ENCODE measurements at regions not wholly inside any gene's neighbourhood (a gene's known extent, or its start where the extent isn't known, plus 50 kb on each side); places are given as distances from the start of the nearest gene placed in this dataset.
"Not testable (repeated sequence)": the region's sequence is repeated elsewhere in the genome, so short reads cannot be mapped to it uniquely, and the experiment has no call there.

DNA sequence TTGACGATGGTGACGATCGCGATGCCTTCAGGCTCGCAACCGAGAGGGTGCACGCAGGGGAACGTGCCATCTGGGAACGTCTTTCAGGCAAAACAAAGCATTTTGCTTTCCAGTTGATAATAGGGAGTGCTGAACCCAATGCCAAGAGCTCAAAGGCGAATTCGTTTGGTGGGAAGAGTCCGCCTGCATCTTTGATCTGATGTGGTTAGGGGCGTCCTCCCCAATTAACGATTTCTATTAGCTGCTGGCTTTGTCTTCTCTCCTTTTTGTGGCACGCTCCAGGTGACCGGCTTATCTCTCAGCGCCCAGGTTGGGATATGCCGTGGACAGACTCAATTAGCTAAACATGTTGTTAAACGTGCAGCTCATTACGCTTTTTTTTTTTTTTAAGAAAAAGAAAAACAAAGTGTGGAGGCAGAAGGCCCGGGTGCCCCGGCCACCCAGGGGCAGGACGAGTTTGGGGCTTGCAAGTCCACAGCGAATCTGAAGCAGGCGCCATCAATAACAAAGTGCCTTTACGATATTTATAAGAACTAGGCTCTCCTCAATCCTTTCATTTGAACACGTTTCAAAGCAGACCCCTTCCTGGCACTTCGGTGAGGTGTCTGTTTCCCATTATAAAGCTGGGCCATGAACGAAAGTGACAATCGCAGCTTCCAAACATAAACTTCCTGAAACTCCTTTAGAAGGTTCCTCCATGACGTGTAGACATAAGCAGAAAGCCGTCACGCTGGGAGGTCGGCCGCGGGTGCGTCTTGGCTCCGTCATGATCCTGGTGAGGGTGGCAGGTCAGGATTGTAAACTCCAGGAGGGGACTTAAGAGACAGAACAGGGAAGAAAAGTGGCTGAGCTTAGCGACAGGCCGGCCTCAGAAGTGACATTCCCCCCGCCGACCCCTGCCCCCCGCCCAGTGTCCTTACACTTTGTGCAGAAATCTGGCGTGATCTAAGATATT, 155.3 kb downstream of the LAT start:
- DNase-seq; H3K27ac Mint-ChIP-seq; ATAC-seq; H3K27me3 Mint-ChIP-seq; H3K4me3 Mint-ChIP-seq; H3K9me3 Mint-ChIP-seq; H3K36me3 Mint-ChIP-seq (ENCODE audit: low read depth); H3K4me1 Mint-ChIP-seq: not testable (repeated sequence)

DNA sequence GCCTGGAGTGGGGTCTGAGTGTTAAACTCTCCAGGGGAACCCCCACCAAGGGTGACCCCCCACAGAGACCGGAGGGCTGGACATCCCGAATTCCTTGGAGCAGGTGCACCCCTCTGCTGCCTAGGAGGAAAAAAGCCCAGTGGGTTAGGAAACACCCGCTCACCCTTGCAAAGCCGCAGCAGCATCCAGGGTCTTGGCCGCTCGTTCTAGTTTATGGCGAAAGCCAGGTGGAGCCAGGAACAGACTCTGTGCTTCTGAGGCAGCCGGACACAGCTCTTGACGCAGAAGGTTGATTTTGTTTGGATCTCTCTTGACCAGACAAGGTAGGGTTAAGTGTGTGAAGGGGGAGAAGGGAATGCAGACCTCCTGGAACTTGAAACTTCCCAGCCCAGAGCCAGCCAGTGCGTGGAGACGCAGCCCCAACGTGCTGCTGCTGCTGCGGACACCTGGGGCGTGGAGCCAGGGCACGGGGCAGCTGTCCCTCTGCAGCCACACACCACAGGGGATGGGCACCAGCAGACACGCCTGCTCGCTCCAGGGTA, 154.5 kb downstream of the LAT start:
- DNase-seq (no peak), ATAC-seq (no peak)
- H3K4me1 Mint-ChIP-seq, result peaks cover under 1% of the 10 kb centered on the region
- H3K4me3 Mint-ChIP-seq, result no peak overlapping the region
- H3K36me3 Mint-ChIP-seq (ENCODE audit: low read depth), result peaks cover 6% of the 10 kb centered on the region
- no peaks in the 10 kb centered on the region for H3K9me3 Mint-ChIP-seq
- H3K27ac Mint-ChIP-seq, result no peak overlapping the region
- H3K27me3 Mint-ChIP-seq, result no peaks in the 10 kb centered on the region

- H3K4me1 Mint-ChIP-seq; H3K36me3 Mint-ChIP-seq (ENCODE audit: low read depth); H3K27me3 Mint-ChIP-seq; ATAC-seq; H3K27ac Mint-ChIP-seq; H3K4me3 Mint-ChIP-seq; H3K9me3 Mint-ChIP-seq; DNase-seq: not testable (repeated sequence)
These were observed 153.8 kb downstream of the LAT start for GRCh38 chr16:29138698-29139097.

- not testable (repeated sequence) for H3K27ac Mint-ChIP-seq; H3K4me3 Mint-ChIP-seq; H3K27me3 Mint-ChIP-seq; H3K36me3 Mint-ChIP-seq (ENCODE audit: low read depth); H3K4me1 Mint-ChIP-seq; DNase-seq; H3K9me3 Mint-ChIP-seq; ATAC-seq
These were observed 153.2 kb downstream of the LAT start for GRCh38 chr16:29137894-29138662.

DNA sequence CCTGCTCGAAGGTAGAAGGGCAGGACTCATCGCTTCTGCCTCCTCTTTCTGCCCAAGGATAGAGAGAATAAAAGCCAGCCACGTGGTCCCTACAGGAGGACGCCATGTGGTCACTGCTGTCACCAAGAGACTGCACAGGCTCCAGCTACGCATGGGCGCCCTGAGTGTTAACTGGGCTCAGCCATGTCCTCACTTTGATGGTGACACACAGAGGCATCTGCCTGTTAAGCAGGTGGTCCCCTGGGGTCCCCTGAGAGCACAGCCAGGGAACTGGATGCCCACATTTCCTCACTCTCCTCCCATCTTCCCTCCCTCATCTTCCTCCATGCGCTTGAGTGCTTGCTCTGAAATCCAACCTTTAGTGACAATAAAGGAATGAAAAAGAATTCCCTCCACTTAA, 152.6 kb downstream of the LAT start:
- ATAC-seq; DNase-seq; H3K4me3 Mint-ChIP-seq; H3K4me1 Mint-ChIP-seq; H3K27ac Mint-ChIP-seq; H3K36me3 Mint-ChIP-seq (ENCODE audit: low read depth); H3K9me3 Mint-ChIP-seq; H3K27me3 Mint-ChIP-seq: not testable (repeated sequence)

GRCh38 chr16:29136916-29137315, 152.1 kb downstream of the LAT start:
- H3K9me3 Mint-ChIP-seq; H3K27ac Mint-ChIP-seq; H3K27me3 Mint-ChIP-seq; ATAC-seq; H3K4me1 Mint-ChIP-seq; H3K4me3 Mint-ChIP-seq; H3K36me3 Mint-ChIP-seq (ENCODE audit: low read depth); DNase-seq: not testable (repeated sequence)

- not testable (repeated sequence) for H3K27me3 Mint-ChIP-seq; H3K4me3 Mint-ChIP-seq; H3K36me3 Mint-ChIP-seq (ENCODE audit: low read depth); H3K9me3 Mint-ChIP-seq; H3K4me1 Mint-ChIP-seq; DNase-seq; H3K27ac Mint-ChIP-seq; ATAC-seq
These were observed 151.3 kb downstream of the LAT start for GRCh38 chr16:29136046-29136696.

GRCh38 chr16:29135098-29135497, 150.2 kb downstream of the LAT start:
- not testable (repeated sequence) for H3K4me3 Mint-ChIP-seq; ATAC-seq; H3K27me3 Mint-ChIP-seq; DNase-seq; H3K9me3 Mint-ChIP-seq; H3K4me1 Mint-ChIP-seq; H3K36me3 Mint-ChIP-seq (ENCODE audit: low read depth); H3K27ac Mint-ChIP-seq

DNA sequence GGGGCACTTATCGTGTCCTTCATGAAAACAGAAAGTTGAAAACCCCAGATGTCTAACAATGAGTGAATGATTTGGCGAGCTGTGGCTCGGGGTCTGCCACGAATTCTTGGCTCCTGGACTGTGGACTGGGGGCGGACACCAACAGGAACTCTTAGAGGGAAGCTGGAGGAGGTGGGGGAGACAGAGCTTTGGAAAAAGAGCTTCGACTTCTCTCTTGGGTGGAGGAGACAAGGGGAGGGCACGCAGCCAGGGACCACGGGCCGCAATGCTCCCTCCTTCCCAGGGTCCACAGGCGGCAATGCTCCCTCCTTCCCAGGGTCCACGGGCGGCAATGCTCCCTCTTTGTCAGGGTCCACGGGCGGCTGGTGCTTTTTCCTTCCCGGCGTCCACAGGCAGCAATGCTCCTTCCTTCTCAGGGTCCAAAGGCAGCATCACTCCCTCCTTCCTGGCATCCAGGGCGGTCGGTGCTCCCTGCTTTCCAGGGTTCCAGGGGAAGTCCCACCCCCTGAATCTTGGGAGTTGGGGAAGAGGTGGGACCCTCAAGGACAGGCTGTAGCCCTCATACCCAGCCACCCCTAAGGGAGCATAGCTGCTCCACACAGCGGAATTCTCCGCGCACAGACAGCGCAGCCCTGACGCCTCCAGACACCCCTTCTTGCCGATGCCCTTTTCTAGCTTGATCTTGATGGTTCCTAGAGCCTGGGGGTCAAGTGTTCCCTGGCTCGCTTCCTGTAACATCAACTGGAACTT, 149.0 kb downstream of the LAT start:
- not testable (repeated sequence) for H3K36me3 Mint-ChIP-seq (ENCODE audit: low read depth); H3K9me3 Mint-ChIP-seq; H3K27me3 Mint-ChIP-seq; ATAC-seq; H3K4me1 Mint-ChIP-seq; DNase-seq; H3K4me3 Mint-ChIP-seq; H3K27ac Mint-ChIP-seq

DNA sequence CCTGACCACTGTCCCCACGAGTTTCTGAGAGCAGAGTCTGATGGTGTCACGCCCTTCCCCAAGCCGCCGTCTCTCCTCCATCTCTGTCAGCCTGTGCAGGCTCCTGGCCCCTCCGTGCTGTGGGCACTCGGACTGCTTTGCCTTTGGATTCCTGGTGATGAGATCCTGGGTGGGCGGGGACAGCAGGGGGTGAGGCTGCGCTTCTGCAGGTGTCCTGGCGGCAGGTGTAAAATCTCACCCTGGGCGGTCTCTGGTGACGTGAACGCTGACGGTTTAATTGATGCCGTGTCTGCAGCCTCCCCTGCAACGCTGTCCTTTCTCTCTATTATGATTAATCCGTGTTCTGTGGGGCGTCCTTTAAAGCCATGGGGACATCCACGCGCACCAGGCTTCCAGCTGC, 148.0 kb downstream of the LAT start:
- H3K9me3 Mint-ChIP-seq; H3K27ac Mint-ChIP-seq; H3K4me3 Mint-ChIP-seq; ATAC-seq; H3K36me3 Mint-ChIP-seq (ENCODE audit: low read depth); DNase-seq; H3K27me3 Mint-ChIP-seq; H3K4me1 Mint-ChIP-seq: not testable (repeated sequence)

- H3K27ac Mint-ChIP-seq; H3K27me3 Mint-ChIP-seq; ATAC-seq; H3K36me3 Mint-ChIP-seq (ENCODE audit: low read depth); H3K9me3 Mint-ChIP-seq; H3K4me1 Mint-ChIP-seq; DNase-seq; H3K4me3 Mint-ChIP-seq: not testable (repeated sequence)
These were observed 147.6 kb downstream of the LAT start for GRCh38 chr16:29132444-29132843.

- DNase-seq; H3K4me1 Mint-ChIP-seq; H3K27me3 Mint-ChIP-seq; H3K36me3 Mint-ChIP-seq (ENCODE audit: low read depth); H3K27ac Mint-ChIP-seq; H3K9me3 Mint-ChIP-seq; H3K4me3 Mint-ChIP-seq: not testable (repeated sequence)
- peak; percentile 8 for ATAC-seq
These were observed 146.3 kb downstream of the LAT start for GRCh38 chr16:29130901-29131851.

DNA sequence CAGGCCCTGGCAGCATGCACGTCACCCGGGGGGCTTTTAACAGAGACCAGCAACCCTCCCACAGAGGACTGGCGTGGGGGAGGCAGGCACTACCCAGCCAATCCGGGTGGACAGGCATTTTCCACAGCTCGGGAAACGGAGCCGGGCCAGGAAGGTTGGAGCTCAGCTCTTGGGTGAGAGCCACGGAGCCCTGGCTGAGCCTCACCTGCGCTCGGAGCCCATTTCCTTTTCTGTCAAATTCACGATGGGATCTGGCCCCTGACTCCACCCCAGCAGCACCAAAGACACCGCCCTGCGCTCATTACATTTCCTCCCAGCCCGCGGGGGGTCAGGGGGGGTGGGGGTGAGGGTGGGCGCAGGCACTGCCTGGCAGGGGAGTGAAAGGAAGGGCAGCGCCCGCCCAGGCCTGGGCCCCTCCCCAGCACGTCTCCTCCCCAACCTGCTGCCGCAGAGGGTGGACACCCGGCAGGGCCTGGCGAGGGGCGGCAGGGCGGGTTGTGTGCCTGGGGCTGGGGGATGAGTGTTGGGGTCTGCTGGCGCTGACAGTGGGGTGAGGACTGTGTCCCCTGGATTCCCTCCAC, 145.4 kb downstream of the LAT start:
- H3K4me1 Mint-ChIP-seq; H3K9me3 Mint-ChIP-seq; H3K4me3 Mint-ChIP-seq; DNase-seq; H3K27me3 Mint-ChIP-seq; ATAC-seq; H3K27ac Mint-ChIP-seq; H3K36me3 Mint-ChIP-seq (ENCODE audit: low read depth): not testable (repeated sequence)
